ENCODE measurements at regions not wholly inside any gene's neighbourhood (a gene's known extent, or its start where the extent isn't known, plus 50 kb on each side); places are given as distances from the start of the nearest gene placed in this dataset.
"Not testable (repeated sequence)": the region's sequence is repeated elsewhere in the genome, so short reads cannot be mapped to it uniquely, and the experiment has no call there.

DNA sequence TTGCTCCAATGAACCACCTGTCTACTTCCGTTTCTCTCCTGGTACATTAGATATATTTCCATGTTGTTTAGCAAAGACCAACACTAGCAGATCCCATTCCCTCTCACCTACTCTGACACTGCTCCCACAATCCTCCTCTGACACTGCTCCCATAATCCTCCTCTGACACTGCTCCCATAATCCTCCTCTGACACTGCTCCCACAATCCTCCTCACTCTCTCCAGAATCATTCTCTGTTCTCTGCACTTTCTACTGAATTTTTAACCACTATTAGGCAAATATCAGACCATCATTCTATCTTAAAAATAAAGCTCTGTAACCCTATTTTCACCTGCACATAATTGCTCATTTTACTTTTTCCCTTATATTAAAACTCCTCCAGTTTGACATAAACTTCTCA is 578.5 kb upstream of the PCDH20 start:
- DNase-seq (ENCODE audit: low spot score) = no peak

DNA sequence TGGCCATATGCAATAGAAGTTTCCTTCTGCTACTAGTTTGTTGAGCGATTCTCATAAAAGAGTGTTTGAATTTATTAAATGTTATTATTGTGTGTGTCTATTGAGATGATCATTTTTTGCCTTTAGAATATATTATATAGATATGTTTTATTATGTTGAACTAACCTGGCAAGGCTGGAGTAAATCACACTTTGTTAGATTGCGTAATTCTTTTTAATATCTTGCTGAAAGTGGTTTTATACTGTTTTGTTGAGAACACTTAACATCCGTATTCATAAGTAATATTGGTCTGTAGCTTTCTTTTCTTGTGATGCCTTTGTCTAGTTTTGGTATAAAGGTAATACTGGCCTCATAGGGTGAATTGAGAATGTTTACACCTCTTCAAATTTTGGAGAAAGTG is 574.3 kb upstream of the PCDH20 start:
- no peak for DNase-seq (ENCODE audit: low spot score)

DNA sequence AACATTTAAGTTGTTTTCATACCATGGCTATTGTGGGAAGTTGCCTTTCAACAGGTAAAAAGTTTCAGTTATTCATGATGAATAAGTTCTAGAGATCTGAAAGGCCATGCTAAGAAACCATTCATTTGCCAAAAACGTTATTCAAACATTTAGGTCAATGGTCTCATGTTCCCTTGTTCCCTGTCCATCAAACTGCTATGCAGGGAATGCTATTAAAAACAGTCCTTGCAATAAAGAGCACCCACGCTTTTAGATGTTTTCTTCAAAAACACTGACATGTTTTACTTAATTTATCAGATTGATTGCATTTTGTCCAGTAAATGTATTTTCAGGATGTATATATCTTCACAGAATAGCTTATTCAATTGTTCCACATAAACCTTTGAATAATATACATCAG is 573.2 kb upstream of the PCDH20 start:
- no peak for DNase-seq (ENCODE audit: low spot score)

DNA sequence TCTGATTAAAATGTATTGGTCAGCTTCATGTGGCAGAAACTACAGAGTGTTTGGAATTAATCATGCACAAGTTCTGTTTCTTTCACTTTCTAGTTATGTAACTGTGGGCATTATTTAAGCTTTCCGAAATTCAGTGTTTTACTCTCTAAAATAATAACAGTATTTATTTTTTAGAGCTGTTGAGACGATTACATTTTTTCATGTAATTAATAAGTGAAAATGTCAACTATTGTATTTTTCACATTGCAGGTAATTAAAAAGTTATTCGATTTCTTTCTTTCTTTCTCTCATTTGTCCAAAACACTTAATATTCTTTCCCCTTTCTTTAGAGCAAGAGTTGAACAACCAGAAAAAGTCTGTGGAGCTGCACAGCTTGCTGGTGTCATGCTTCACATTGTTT is 559.4 kb upstream of the PCDH20 start:
- no peak for DNase-seq (ENCODE audit: low spot score)

DNA sequence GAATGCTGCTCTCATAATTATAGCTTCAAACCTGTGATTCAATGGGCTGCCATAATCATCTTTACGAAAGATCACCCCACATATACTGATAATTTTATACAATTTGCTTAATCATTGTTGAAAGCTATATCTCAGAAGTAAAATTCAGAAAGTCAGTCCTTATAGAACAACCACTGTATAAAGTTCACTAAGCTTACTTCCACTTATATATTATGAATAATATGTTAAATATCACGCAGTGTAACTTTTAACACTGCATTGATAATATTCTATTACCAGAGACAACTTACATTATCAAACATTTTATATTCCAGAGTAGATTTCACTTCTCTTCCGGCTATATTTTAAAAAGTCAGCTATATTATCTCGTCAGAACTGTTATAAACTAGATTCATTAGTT is 550.1 kb upstream of the PCDH20 start:
- DNase-seq (ENCODE audit: low spot score) = no peak

DNA sequence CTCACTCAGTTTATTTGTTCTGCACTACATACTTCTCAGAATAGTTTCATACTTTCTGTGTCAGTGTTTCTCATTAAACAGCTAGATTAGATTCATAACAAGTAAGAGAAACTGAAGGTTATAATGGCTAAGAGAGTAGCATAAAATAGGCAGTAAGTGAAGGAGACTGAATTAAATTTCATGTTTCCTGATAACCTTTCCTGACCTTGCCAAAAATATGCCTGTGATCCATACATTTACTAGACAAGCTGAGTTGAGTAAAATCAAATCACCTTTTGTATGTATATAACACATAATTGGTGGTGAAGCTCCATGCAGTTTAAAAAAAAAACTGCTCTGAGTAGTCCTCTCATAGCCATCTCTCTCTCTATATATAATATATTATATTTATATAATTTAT is 545.3 kb upstream of the PCDH20 start:
- DNase-seq (ENCODE audit: low spot score) = no peak

DNA sequence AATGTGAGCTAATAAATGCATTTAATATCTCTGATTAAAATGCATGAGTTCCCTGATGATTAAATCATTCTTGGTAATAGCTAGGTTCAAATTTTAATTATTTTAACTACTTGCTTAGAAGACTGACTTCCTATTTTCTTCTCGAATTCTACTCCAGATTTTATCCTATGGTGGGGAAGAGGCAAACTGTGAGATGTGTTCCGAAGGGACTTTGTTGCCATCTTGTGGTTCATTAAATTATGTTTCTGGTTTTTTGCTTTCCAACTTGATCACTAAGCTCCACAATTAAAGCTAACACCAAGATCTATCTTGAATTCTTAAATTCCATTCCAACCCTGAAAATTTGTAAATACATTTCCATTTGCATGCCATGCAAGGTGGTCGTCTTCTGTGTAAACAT is 538.4 kb upstream of the PCDH20 start:
- DNase-seq (ENCODE audit: low spot score) = peak; percentile 3

DNA sequence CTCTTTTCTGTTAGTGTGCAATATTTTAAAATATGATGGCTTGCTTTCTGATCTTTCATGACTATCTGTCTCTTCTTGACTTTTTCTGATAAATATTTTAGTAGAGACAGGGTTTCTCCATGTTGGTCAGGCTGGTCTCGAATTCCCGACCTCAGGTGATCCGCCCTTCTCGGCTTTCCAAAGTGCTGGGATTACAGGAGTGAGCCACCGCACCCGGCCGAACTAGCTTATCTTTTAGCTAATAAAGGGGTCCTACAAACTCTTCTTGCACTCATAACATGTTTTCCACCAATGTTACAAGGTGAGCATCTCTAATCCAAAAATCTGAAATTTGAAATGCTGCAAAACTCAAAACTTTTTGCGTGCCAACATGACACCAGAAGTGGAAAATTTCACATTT is 535.2 kb upstream of the PCDH20 start:
- no peak for DNase-seq (ENCODE audit: low spot score)

DNA sequence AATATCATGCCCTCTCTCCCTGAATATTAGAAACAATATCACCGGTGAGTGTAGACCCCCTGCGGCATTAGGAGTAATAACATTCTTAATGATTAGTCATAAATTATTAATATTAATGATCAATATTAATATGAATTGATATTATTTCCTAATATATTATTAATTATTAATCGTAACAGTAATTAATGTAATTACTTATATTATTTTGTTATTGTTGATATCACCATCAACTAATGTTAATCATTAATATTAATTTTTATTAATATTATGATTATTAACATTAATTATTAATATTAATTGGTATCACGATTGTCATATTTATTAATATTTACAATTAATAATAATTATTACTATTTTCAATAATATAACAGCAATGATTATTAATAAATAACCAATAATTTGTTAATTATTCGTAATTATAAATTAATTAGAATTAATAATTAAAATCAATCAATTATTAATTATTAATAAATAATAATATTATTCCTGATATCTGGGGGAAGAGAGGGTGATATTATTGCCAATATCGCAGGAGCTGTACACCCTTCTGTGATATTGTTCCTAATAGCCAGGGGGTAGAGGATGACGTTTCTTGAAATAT is 528.8 kb upstream of the PCDH20 start:
- DNase-seq (ENCODE audit: low spot score) = no peak

DNA sequence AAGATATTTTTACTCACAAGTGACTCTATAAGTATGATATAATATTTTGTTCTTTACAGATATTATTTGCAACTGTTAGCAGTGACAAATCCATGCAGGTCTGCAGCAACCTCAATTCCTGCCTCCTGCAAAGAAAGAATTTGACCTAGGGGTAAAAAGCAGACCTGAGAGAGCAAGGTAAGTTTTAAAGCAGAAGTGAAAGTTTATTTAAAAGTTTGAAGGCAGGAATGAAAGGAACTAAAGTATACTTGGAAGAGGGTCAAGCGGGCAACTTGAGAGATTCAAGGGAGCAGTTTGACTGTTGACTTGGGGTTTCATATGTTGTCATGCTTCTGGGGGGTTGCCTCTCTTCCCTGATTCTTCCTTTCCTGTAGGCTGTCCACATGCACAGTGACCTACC is 520.1 kb upstream of the PCDH20 start:
- no peak for DNase-seq (ENCODE audit: low spot score)

DNA sequence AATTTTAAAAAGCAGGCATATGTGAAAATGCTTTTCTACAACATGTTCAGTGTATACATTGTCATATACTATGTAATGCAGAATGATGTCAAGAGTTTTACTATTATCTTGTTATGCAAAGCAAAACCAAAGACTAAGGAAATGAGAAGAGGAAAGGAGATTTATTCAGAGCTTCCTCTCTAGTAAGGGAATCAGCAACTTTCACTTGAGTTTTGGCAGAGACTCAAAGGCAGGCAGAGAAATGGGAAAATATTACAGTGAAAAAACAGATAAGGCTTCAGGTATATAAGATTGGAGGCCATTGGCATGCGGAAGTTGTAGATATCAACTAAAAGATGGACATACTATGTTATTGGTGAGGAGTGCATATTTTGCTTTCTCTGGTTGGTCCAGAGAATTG is 512.0 kb upstream of the PCDH20 start:
- no peak for DNase-seq (ENCODE audit: low spot score)

DNA sequence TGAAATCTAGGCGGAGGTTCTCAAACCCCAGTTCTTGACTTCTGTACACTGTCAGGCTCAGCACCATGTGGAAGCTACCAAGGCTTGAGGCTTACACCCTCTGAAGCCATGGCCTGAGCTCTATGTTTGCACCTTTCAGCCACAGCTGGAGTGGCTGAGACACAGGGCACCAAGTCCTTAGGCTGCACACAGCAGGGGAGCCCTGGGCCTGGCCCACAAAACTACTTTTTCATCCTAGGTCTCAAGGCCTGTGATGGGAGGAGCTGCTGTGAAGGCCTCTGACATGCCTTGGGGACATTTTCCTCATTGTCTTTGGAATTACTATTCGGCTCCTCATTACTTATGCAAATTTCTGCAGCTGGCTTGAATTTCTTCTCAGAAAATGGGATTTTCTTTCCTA is 503.2 kb upstream of the PCDH20 start:
- DNase-seq (ENCODE audit: low spot score) = no peak

DNA sequence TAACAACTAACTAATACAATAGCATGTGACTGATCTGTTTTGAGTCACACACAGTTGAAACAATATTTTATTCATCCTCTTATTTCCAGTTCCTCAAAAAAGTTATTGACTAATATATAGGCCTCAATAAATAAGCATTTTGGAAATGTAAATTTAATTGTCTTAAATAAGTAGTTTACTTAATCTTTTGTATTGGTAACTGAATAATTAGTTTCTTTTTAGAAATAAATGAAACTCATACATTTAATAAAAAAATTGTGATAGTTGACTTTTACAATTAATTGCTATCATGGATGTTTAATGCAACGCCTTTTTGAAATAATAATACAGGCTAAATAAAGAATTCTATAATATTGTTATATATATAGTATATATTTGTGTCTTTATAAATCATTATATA is 500.8 kb upstream of the PCDH20 start:
- DNase-seq (ENCODE audit: low spot score) = no peak

DNA sequence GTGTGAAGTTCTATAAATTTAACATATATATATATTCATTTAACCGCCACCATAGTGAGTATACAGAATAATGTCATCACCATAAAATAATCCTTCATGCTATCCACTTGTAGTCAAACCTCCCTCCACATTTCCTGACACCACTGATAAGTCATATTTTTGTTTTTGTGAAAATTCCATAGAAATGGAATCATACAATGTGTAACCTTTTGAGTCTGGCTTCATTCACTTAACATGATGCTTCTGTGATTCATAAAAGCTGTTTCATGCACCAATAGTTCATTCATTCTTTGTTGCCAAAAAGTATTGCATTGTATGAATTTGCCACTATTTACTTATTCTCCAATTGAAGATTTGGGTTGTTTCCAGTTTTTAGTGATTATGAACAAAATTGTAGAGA is 497.5 kb upstream of the PCDH20 start:
- no peak for DNase-seq (ENCODE audit: low spot score)

DNA sequence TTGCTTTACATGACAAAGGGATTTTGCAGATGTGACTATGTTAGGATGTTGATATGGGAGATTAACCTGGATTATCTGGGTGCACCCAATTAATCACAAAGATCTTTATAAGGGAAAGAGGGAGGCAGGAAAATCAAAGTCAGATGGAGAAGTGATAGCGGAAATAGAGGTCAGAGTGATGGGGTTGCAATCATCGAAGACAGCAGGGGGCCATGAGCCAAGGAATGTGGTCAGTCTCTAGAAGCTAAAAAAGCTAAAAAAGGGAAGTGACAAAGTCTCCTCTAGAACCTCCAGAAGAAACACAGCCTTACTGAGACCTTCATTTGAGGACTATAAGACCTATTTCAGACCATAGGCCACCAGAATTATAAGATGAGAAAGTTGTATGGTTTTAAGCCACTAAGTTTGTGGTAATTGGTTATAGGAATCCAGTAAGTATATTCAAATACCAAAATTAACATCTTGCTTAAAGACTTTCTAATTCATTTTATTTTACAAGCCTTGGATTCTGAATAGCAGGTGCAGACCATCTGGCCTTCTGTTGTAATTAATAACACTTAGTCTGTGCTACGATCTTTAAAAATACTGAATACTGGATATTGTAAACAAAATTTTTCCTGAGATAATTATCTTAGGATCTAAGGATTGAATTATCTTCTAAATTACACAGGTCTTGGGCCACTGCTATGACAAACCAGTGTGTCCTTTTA is 493.4 kb upstream of the PCDH20 start:
- no peak for DNase-seq (ENCODE audit: low spot score)

DNA sequence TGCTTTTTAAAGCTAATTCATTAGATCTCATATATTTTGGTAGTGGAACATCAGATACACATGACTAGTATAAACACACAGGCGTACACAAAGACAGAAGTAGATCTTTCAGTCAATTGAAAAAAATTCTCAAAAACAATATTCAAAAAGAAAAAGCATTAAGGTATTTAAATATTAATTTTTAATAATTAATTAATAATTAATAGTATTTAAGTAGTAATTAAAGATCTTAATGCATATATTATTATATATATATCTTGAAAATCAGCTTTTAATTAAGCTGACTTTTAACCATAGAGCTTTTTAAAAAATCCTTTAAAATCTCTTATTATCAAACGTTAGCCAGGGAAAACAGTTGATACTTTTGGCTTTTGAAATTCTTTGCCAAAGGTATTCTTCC is 489.4 kb upstream of the PCDH20 start:
- no peak for DNase-seq (ENCODE audit: low spot score)

DNA sequence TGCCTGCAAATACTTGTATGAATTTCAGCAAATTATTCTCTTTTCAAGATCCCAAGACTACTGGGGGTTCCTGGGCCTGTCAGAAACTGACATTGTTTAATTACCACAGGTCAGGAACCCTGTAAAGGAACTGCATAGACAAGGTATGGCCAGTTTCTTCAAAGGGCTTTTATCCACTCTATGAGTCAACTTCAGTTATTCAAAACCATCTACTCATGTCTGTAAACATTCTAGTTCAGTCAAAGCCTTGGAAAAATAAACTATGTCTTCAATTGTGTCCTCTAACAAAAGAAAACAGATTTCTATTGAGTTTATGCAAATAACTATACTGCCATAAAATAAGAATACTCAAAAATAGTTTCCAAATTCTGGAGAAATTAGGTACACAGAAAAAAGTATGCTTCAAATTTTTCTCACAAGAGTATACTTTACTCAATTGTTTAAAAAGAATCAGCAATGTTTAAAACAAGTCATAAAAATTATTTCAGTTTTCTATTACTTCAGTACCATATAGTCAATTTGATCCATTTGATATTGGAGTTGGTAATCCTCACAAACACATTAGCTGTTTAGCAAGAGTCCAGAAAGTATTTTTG is 486.4 kb upstream of the PCDH20 start:
- DNase-seq (ENCODE audit: low spot score) = no peak

DNA sequence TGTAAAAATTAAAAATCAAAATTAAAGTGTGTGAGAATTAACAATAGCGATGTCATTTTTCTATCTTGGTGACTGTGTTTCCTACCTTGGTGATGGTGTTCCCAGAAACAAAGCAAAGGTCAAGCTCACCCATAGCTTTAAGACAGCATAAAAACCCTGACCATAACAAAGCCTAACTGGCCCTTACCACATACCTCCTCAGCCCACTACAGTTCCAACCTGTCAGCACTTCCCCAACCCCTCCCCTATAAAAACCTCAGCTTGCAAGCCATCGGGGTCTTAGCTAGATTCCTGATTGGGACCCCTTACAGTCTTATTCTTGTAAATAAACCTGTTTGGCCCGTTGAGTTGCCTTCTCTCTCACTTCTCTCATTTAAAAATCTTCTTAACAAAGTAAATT is 484.4 kb upstream of the PCDH20 start:
- no peak for DNase-seq (ENCODE audit: low spot score)

DNA sequence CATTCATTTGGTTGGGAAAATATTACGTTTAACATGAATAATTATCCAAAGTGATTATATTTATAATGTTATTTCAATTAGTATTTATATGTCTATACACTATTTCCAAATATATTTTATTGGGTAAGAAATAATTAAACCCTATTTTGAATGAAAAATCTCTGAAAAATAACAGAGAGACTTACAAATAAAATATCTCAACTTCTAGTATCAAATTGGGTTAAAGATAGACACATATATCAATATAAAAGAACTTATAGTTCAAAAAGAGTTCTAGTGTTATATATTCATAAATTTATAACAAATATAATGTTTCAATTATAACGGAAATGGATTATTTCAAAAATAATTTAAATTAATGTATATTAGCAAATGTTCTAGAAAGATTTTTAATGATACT is 482.6 kb upstream of the PCDH20 start:
- DNase-seq (ENCODE audit: low spot score) = no peak

DNA sequence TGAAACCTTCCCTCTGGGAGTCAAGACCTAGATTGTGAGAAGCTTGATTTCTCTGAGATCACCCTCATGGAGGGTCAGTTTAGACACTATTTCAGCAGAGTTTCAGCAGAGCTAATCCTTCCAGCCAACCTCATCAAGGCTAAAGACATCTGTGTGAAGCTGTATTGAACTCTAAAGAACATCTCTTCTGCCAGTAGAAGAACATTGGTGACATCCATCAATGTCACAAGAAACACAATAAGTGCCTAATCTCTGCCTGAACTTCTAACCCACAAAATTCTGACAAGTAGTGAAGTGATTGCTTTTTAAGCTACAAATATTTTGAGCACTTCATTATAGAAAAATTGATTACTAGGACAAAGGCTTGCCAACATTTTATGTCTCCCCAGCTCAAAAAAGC is 475.8 kb upstream of the PCDH20 start:
- no peak for DNase-seq (ENCODE audit: low spot score)

DNA sequence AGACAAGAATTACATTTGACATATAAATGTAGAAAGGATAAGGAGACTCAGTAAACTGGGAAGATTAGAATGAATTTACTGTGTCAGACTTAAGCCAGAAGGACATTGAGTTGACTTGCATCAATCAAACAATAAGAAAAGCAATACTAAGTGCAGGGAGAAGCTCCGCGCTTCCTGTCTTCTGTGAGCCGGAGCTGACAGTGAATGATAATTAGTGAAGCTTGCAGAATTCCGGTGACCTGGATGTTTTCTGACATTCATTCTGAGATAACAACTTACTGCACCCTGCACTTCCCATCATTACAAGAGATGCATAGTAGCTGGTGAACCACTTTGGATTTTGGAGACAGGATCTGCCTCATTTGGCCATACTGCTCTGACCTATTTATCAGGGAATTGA is 469.2 kb upstream of the PCDH20 start:
- DNase-seq (ENCODE audit: low spot score) = no peak

DNA sequence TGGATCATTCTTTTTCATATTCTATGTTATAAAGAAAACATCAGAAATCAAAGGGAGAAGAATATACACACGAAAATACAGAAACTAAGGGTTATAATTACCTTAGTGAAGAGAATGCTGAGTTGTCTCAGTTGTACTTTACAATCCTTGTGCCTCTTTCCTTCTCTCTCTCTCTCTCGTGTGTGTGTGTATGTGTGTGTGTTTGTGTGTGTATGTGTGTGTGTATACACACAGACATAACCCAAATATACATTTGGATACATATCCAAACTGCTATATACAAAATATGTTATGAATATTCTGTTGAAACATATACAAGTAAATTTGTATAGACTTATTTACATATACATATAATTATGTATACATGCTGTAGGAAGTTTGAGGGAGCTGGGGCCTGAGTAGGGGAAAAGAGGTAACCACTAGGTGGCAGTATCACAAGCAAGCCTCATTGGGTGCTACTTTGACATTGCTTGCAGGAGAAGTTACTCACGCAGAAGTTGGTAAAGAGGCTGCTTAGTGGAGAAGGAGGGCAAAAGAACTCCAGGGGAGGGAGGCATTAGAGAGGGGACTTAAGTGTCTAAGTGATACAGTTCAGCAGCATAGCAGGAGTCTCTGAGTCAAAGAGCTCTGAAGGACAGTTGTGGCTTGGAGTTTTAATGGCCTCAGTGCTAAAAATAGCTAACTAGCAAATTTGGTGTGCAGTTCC is 465.1 kb upstream of the PCDH20 start:
- peak; percentile 13 for DNase-seq (ENCODE audit: low spot score)

DNA sequence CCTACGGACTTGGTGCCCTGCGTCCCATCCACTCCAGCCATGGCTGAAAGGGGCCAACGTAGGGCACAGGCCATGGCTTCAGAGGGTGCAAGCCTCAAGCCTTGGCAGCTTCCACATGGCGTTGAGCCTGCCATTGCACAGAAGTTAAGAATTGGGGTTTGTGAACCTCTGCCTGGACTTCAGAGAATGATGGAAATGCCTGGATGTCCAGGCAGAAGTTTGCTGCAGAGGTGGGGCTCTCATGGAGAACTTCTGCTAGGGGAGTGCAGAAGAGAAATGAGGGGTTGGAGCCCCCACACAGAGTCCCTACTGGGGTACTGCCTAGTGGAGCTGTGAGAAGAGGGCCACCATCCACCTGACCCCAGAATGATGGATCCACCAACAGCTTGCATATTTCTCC is 462.9 kb upstream of the PCDH20 start:
- DNase-seq (ENCODE audit: low spot score) = not testable (repeated sequence)

All from COLO829 (cell line).